ENCODE measurements at regions not wholly inside any gene's neighbourhood (a gene's known extent, or its start where the extent isn't known, plus 50 kb on each side); places are given as distances from the start of the nearest gene placed in this dataset.

DNA sequence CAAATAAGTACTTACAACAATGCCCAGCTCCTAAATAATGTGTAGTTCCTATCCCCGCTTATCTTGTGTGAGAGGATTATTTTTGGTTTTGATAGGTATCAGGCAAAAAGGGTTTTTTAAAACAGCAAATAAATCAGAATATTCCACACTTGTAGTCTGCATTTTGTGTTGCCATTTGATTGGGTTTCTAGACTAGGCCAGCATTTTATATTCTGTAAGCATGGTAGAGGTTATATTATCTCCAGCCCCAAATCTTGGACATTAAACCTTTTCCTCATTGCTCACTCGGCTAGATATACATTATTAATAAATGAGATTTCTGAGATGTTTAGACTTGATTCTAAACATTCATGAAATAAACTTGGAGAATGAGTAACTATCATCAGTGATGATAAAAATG lies 165.7 kb upstream of the C1orf21 start:
- TF ChIP-seq CTCF (conservative IDR thresholded peaks at IDR 0.05) (no peak), ZFX (IDR thresholded peaks at IDR 0.05) (no peak)

Data from C4-2B (cell line).